A549 (cell line): ENCODE measurements at regions not wholly inside any gene's neighbourhood (a gene's known extent, or its start where the extent isn't known, plus 50 kb on each side); places are given as distances from the start of the nearest gene placed in this dataset.

Source experiments
- CTCF ChIP-seq: fragments of >200 bp; sonication (Bioruptor Twin); formaldehyde crosslinking; IDR thresholded peaks from 3 replicates; pipeline ENCODE4 v1.5.1; 2016
- HDAC2 ChIP-seq: fragments of 200-600 bp; sonication (generic); IDR thresholded peaks from 2 replicates; pipeline ENCODE4 v1.6.1; 2016
- HMGXB4 ChIP-seq: fragments of 250-450 bp; sonication (Bioruptor Pico); IDR thresholded peaks from 2 replicates; pipeline ENCODE4 v1.5.0; 2021; ENCODE audit warnings: mild to moderate bottlenecking, moderate library complexity, borderline replicate concordance
- MAFK ChIP-seq: fragments of 450-650 bp; IDR thresholded peaks from 2 replicates; pipeline ENCODE4 v1.6.1; 2014; ENCODE audit not compliant: partially characterized antibody
- MAX ChIP-seq: IDR thresholded peaks from 2 replicates; pipeline ENCODE4 v1.6.1; 2012
- NFE2L2 ChIP-seq: fragments of 150-350 bp; conservative IDR thresholded peaks from 2 replicates; pipeline ENCODE4 v1.6.1; 2014; ENCODE audit warnings: low read length
- NPAS2 ChIP-seq: fragments of 250-450 bp; sonication (Bioruptor Pico); IDR thresholded peaks from 2 replicates; pipeline ENCODE4 v1.8.0; 2022; ENCODE audit warnings: mild to moderate bottlenecking, moderate library complexity, borderline replicate concordance
- RCOR1 ChIP-seq: fragments of 150-350 bp; IDR thresholded peaks from 2 replicates; pipeline ENCODE4 v1.6.1; 2014; ENCODE audit warnings: antibody characterized with exemption, low read length, low read depth
- RFX5 ChIP-seq: fragments of 450-650 bp; IDR thresholded peaks from 2 replicates; pipeline ENCODE4 v1.7.1; 2014; ENCODE audit warnings: antibody characterized with exemption, mild to moderate bottlenecking, moderate library complexity
- SMC3 ChIP-seq: fragments of >200 bp; sonication (Bioruptor Twin); formaldehyde crosslinking; IDR thresholded peaks from 3 replicates; pipeline ENCODE4 v1.6.1; 2018; ENCODE audit warnings: inconsistent platforms

- TF ChIP-seq MAX (no peak), CTCF (no peak), RCOR1 (no peak), RFX5 (no peak), HDAC2 (no peak), NFE2L2 (no peak), HMGXB4 (CRISPR knock-in tag) (no peak), NPAS2 (CRISPR knock-in tag) (no peak), SMC3 (no peak), MAFK (no peak)
These were observed 503.0 kb downstream of the GABRG1 start for GRCh38 chr4:45620808-45621207.
